ENCODE measurements at regions not wholly inside any gene's neighbourhood (a gene's known extent, or its start where the extent isn't known, plus 50 kb on each side); places are given as distances from the start of the nearest gene placed in this dataset.

DNA sequence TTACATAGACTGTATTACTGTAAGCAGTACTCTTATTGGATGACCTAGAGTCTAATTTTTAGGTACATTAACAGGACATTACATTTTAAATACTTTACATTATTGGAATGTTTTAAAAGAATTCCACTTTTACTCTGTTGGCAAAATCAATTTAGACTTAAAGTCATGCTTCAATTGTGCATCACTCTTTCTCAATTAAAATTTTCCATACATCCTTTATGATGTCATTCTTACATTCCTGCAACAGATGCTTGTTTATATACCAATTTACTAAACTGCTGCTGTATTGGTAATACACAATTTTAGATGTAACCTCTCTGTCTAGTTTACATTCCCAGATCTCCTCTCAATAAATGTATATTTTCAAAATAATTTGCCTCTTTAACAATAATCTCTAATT is 440.1 kb downstream of the ZEB2 start:
- H3K9me3 ChIP-seq (ENCODE audit: insufficient read depth, low read depth, low read length), result no peaks in the 10 kb centered on the region
- no peak overlapping the region for H3K4me3 ChIP-seq (ENCODE audit: low read length)
- no peak overlapping the region for H3K9ac ChIP-seq (ENCODE audit: low read depth, low read length)
- no peaks in the 10 kb centered on the region; the same call in 1 of the 2 replicates for H3K4me1 ChIP-seq (ENCODE audit: insufficient read depth, low read length)
- no peaks in the 10 kb centered on the region for H3K36me3 ChIP-seq (ENCODE audit: insufficient read depth, low read length)
- H3K27me3 ChIP-seq (ENCODE audit: insufficient read depth, low read length), result no peaks in the 10 kb centered on the region
- H3K27ac ChIP-seq (ENCODE audit: low read depth, low read length), result no peak overlapping the region

- Histone ChIP-seq H3K4me3 (ENCODE audit: low read length) (no peak overlapping the region), H3K27ac (ENCODE audit: low read depth, low read length) (no peak overlapping the region), H3K36me3 (ENCODE audit: insufficient read depth, low read length) (no peaks in the 10 kb centered on the region), H3K9ac (ENCODE audit: low read depth, low read length) (no peak overlapping the region), H3K4me1 (ENCODE audit: insufficient read depth, low read length) (no peaks in the 10 kb centered on the region; the same call in 1 of the 2 replicates), H3K27me3 (ENCODE audit: insufficient read depth, low read length) (no peaks in the 10 kb centered on the region), H3K9me3 (ENCODE audit: insufficient read depth, low read depth, low read length) (no peaks in the 10 kb centered on the region)
- 100% methylated on average over 3 of the region's 3 CpGs for WGBS
These were observed 440.9 kb downstream of the ZEB2 start for GRCh38 chr2:144078802-144079724.

- Histone ChIP-seq H3K27me3 (ENCODE audit: insufficient read depth, low read length) (no peaks in the 10 kb centered on the region), H3K9ac (ENCODE audit: low read depth, low read length) (no peak overlapping the region), H3K4me3 (ENCODE audit: low read length) (no peak overlapping the region), H3K9me3 (ENCODE audit: insufficient read depth, low read depth, low read length) (no peaks in the 10 kb centered on the region), H3K27ac (ENCODE audit: low read depth, low read length) (no peak overlapping the region), H3K36me3 (ENCODE audit: insufficient read depth, low read length) (no peaks in the 10 kb centered on the region), H3K4me1 (ENCODE audit: insufficient read depth, low read length) (no peaks in the 10 kb centered on the region; the same call in 1 of the 2 replicates)
These were observed 441.8 kb downstream of the ZEB2 start for GRCh38 chr2:144078106-144078505.

- WGBS, result 100% methylated on average over 2 of the region's 3 CpGs
- no peak overlapping the region for H3K4me3 ChIP-seq (ENCODE audit: low read length)
- H3K4me1 ChIP-seq (ENCODE audit: insufficient read depth, low read length), result no peaks in the 10 kb centered on the region; the same call in 1 of the 2 replicates
- no peaks in the 10 kb centered on the region for H3K36me3 ChIP-seq (ENCODE audit: insufficient read depth, low read length)
- H3K9ac ChIP-seq (ENCODE audit: low read depth, low read length), result no peak overlapping the region
- H3K27ac ChIP-seq (ENCODE audit: low read depth, low read length), result no peak overlapping the region
- H3K9me3 ChIP-seq (ENCODE audit: insufficient read depth, low read depth, low read length), result no peaks in the 10 kb centered on the region
- no peaks in the 10 kb centered on the region for H3K27me3 ChIP-seq (ENCODE audit: insufficient read depth, low read length)
These were observed 445.5 kb downstream of the ZEB2 start for GRCh38 chr2:144074450-144074849.

DNA sequence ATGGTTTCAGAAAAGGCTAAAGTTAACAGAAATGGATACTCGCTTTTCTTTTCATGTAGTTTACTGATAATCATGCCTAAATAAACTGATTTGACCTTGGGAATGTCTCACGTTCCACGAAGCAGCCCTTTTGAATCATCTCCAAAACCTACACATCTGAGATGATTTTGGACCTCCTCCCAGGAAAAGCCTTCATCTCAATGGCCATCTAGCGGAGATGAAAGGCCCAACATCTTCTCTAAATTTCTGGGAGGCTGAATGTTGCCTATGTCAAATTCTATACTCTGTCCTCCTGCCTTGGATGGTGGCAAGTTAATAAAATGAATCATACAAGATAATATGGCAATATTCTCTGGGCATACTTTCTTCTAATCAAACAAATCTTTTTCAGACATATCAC is 448.5 kb downstream of the ZEB2 start:
- Histone ChIP-seq H3K4me1 (ENCODE audit: insufficient read depth, low read length) (peaks cover 8% of the 10 kb centered on the region; the same call in 1 of the 2 replicates), H3K27ac (ENCODE audit: low read depth, low read length) (no peak overlapping the region), H3K27me3 (ENCODE audit: insufficient read depth, low read length) (no peaks in the 10 kb centered on the region), H3K4me3 (ENCODE audit: low read length) (no peak overlapping the region), H3K9ac (ENCODE audit: low read depth, low read length) (no peak overlapping the region), H3K9me3 (ENCODE audit: insufficient read depth, low read depth, low read length) (no peaks in the 10 kb centered on the region), H3K36me3 (ENCODE audit: insufficient read depth, low read length) (no peaks in the 10 kb centered on the region)
- whole genome bisulfite sequencing, result 92% methylated on average over 4 of the region's 4 CpGs

DNA sequence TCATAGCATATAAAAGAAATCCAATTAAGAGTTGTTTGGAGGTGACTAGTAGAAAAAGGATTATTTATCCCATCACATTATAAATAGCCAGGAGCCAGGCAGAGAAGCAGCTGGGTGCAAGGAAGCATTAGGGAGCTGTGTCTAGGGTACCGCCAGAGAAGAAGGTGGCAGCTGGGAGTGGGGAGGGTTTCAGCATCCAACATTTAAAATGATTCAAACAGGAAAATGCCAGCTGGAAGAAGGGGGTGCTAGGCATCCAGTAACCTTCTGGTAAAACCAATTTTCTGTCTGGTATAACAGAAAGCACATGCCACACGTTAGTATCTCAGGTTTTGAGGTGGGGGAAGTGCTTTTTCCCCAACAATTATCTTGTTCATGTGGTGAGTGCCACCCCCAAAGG is 452.4 kb downstream of the ZEB2 start:
- H3K9ac ChIP-seq (ENCODE audit: low read depth, low read length), result no peak overlapping the region
- no peak overlapping the region for H3K27ac ChIP-seq (ENCODE audit: low read depth, low read length)
- WGBS, result 97% methylated on average over 2 of the region's 2 CpGs
- no peaks in the 10 kb centered on the region for H3K9me3 ChIP-seq (ENCODE audit: insufficient read depth, low read depth, low read length)
- H3K4me1 ChIP-seq (ENCODE audit: insufficient read depth, low read length), result peaks cover 8% of the 10 kb centered on the region; the same call in 1 of the 2 replicates
- no peak overlapping the region for H3K4me3 ChIP-seq (ENCODE audit: low read length)
- no peaks in the 10 kb centered on the region for H3K27me3 ChIP-seq (ENCODE audit: insufficient read depth, low read length)
- H3K36me3 ChIP-seq (ENCODE audit: insufficient read depth, low read length), result no peaks in the 10 kb centered on the region

DNA sequence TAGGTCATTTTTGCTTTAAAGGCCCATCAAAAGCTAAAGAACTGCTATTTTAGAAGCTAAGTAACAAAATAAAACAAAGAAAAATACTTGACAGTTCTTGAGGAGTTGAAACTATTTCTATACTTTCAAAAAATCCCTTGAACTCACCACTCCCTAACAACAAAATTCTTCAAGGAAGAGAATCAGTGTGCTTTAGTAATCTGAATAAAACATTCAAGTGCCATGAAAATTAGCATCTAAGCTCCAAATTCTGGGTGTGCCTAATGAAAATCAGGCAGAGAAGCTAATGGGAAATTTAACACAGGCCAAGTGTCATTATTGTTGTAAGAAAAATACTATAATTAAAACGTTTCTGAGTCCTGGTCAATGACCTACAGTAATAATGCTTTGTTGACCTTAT is 456.3 kb downstream of the ZEB2 start:
- WGBS, result no CpG with 5 or more reads among the region's 1 CpG
- no peaks in the 10 kb centered on the region for H3K27me3 ChIP-seq (ENCODE audit: insufficient read depth, low read length)
- peaks cover 6% of the 10 kb centered on the region; the same call in 1 of the 2 replicates for H3K4me1 ChIP-seq (ENCODE audit: insufficient read depth, low read length)

DNA sequence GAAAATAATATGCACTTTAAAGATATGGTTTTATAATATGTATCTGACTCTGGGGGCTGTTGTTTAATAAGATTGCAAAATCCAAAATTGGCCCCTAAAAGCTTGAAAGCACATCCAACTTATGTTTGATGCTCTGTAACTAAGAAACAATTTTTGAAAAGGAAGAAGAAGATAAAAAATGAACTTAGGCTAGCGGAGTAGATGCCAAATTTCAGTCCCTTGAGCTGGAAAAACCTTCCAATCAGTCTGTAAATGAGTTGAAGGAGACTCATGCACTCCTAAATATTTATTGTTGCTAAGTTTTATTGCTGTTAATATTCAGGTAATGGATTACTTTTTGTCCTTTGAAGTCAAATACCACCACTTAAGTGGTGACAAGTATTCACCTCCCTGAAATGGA is 465.0 kb downstream of the ZEB2 start:
- no peak overlapping the region for H3K4me3 ChIP-seq (ENCODE audit: low read length)
- H3K4me1 ChIP-seq (ENCODE audit: insufficient read depth, low read length), result no peaks in the 10 kb centered on the region
- no peaks in the 10 kb centered on the region for H3K9me3 ChIP-seq (ENCODE audit: insufficient read depth, low read depth, low read length)
- H3K27me3 ChIP-seq (ENCODE audit: insufficient read depth, low read length), result no peaks in the 10 kb centered on the region
- H3K9ac ChIP-seq (ENCODE audit: low read depth, low read length), result no peak overlapping the region
- 94% methylated on average over 1 of the region's 1 CpG for WGBS
- no peak overlapping the region for H3K27ac ChIP-seq (ENCODE audit: low read depth, low read length)
- no peaks in the 10 kb centered on the region for H3K36me3 ChIP-seq (ENCODE audit: insufficient read depth, low read length)

More for the DNA sequence above, 456.3 kb downstream of the ZEB2 start:
- H3K4me3 ChIP-seq (ENCODE audit: low read length), result no peak overlapping the region
- no peak overlapping the region for H3K9ac ChIP-seq (ENCODE audit: low read depth, low read length)
- H3K9me3 ChIP-seq (ENCODE audit: insufficient read depth, low read depth, low read length), result no peaks in the 10 kb centered on the region
- no peaks in the 10 kb centered on the region for H3K36me3 ChIP-seq (ENCODE audit: insufficient read depth, low read length)
- H3K27ac ChIP-seq (ENCODE audit: low read depth, low read length), result no peak overlapping the region

DNA sequence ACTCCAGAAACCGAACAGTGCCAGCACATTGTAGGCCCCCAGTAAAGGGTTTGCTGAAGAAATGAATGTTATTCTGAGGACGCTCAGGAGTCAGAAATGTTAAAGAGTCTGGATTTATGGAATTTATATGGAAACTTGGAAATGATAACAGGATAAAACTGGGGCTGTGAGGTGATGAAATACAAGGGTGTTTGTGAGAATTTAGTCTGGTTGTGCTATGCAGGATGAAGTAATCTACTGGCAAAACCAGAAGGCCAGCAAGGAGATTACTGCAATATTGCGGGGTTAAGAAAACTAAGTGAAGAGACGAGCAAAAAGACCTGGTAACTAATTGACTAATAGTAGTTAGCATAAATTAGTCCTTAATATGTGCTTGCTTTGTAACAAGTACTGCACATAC is 467.8 kb downstream of the ZEB2 start:
- Histone ChIP-seq H3K4me1 (ENCODE audit: insufficient read depth, low read length) (no peaks in the 10 kb centered on the region), H3K27ac (ENCODE audit: low read depth, low read length) (no peak overlapping the region), H3K9ac (ENCODE audit: low read depth, low read length) (no peak overlapping the region), H3K36me3 (ENCODE audit: insufficient read depth, low read length) (no peaks in the 10 kb centered on the region), H3K4me3 (ENCODE audit: low read length) (no peak overlapping the region), H3K27me3 (ENCODE audit: insufficient read depth, low read length) (no peaks in the 10 kb centered on the region), H3K9me3 (ENCODE audit: insufficient read depth, low read depth, low read length) (no peaks in the 10 kb centered on the region)
- 93% methylated on average over 4 of the region's 4 CpGs for WGBS

DNA sequence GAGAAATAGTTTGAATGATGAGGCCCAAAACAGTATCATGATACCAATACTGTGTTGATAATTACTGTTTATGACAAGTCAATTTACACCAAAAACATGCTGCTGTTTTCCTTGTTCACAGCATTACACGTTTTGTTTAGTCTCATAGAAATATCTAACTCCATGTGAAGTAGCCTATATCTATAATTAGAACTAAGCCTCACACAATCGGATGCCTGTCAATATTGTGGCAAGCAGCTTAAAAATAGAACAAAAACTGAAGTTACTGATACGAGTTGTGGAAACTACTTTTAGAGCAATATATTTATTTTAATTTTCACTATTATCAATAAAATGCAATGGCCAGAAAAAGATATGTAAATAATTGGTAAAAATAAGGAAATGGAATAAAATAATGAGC is 470.8 kb downstream of the ZEB2 start:
- WGBS, result 94% methylated on average over 2 of the region's 3 CpGs

GRCh38 chr2:144048631-144049060 is 471.3 kb downstream of the ZEB2 start:
- Histone ChIP-seq H3K4me3 (ENCODE audit: low read length) (no peak overlapping the region), H3K27me3 (ENCODE audit: insufficient read depth, low read length) (no peaks in the 10 kb centered on the region)

More for the DNA sequence above, 470.8 kb downstream of the ZEB2 start:
- Histone ChIP-seq H3K27me3 (ENCODE audit: insufficient read depth, low read length) (no peaks in the 10 kb centered on the region), H3K4me3 (ENCODE audit: low read length) (no peak overlapping the region), H3K9me3 (ENCODE audit: insufficient read depth, low read depth, low read length) (no peaks in the 10 kb centered on the region), H3K36me3 (ENCODE audit: insufficient read depth, low read length) (no peaks in the 10 kb centered on the region), H3K27ac (ENCODE audit: low read depth, low read length) (no peak overlapping the region), H3K9ac (ENCODE audit: low read depth, low read length) (no peak overlapping the region), H3K4me1 (ENCODE audit: insufficient read depth, low read length) (no peaks in the 10 kb centered on the region)

More at GRCh38 chr2:144048631-144049060, 471.3 kb downstream of the ZEB2 start:
- Histone ChIP-seq H3K9me3 (ENCODE audit: insufficient read depth, low read depth, low read length) (no peaks in the 10 kb centered on the region), H3K36me3 (ENCODE audit: insufficient read depth, low read length) (no peaks in the 10 kb centered on the region), H3K9ac (ENCODE audit: low read depth, low read length) (no peak overlapping the region), H3K4me1 (ENCODE audit: insufficient read depth, low read length) (no peaks in the 10 kb centered on the region), H3K27ac (ENCODE audit: low read depth, low read length) (no peak overlapping the region)
- 89% methylated on average over 4 of the region's 4 CpGs for WGBS

All from HUES64 (cell line).